Stimulated activated naive CD8-positive, alpha-beta T cell treated with anti-CD3 and anti-CD28 coated beads, Interleukin-15, amount 100 ng/mL, for 72 hours (primary cell): ENCODE measurements at regions not wholly inside any gene's neighbourhood (a gene's known extent, or its start where the extent isn't known, plus 50 kb on each side); places are given as distances from the start of the nearest gene placed in this dataset.
"Not testable (repeated sequence)": the region's sequence is repeated elsewhere in the genome, so short reads cannot be mapped to it uniquely, and the experiment has no call there.

Experiments
- ATAC-seq: fragments of 150-1000 bp; cut with Tn5 transposase; 2 replicates; pipeline ENCODE4 v1.10.0; 2021; ENCODE audit warnings: mild to moderate bottlenecking, moderate library complexity
- DNase-seq, 2 donors: peaks; one replicate each; pipeline ENCODE4 v3.0.0; 2021 to 2022
- H3K27ac Mint-ChIP-seq, 2 donors: one replicate each; pipeline ENCODE4 v1.8.0; 2022; ENCODE audit warnings: mild to moderate bottlenecking in 2 of 2, mixed read lengths in 2 of 2, moderate library complexity in 2 of 2
- H3K27me3 Mint-ChIP-seq: one replicate; pipeline ENCODE4 v1.8.0; 2022; ENCODE audit warnings: mixed read lengths
- H3K4me1 Mint-ChIP-seq: one replicate; pipeline ENCODE4 v1.8.0; 2022; ENCODE audit warnings: mild to moderate bottlenecking, mixed read lengths
- H3K4me3 Mint-ChIP-seq, 2 donors: one replicate each; pipeline ENCODE4 v1.8.0; 2022; ENCODE audit warnings: mild to moderate bottlenecking in 2 of 2, mixed read lengths in 2 of 2, moderate library complexity in 1 of 2
- H3K9me3 Mint-ChIP-seq, 2 donors: one replicate each; pipeline ENCODE4 v1.8.0; 2022; ENCODE audit warnings: mixed read lengths in 2 of 2

DNA sequence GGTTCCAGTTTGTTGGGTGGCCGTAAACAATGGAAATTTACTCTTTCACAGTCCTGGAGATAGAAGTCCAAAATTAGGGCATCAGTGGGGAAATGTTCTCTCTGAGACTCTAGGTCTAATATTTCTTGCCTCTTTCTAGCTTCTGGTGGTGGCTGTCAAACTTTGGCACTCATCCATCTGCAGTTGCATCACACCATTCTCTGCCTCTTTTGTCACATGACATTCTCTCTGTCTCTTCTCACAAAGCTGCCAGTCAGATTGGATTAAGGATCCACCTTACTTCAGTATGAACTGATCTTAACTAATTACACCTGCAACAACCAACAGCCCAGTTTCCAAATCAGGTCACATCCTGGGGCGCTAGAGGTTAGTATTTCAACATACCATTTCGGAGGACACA lies 222.9 kb upstream of the FTMT start:
- no peak overlapping the region for H3K4me3 Mint-ChIP-seq
- DNase-seq, result no peak

GRCh38 chr5:121630402-121630801 lies 221.3 kb upstream of the FTMT start:
- DNase-seq, result no peak
- no peak for ATAC-seq
- H3K9me3 Mint-ChIP-seq, result no peaks in the 10 kb centered on the region
- no peaks in the 10 kb centered on the region for H3K4me1 Mint-ChIP-seq
- H3K27me3 Mint-ChIP-seq, result no peaks in the 10 kb centered on the region
- no peak overlapping the region for H3K27ac Mint-ChIP-seq
- no peak overlapping the region for H3K4me3 Mint-ChIP-seq

More for the DNA sequence above, 222.9 kb upstream of the FTMT start:
- no peaks in the 10 kb centered on the region for H3K27me3 Mint-ChIP-seq
- no peak for ATAC-seq
- no peaks in the 10 kb centered on the region for H3K9me3 Mint-ChIP-seq
- H3K4me1 Mint-ChIP-seq, result no peaks in the 10 kb centered on the region
- no peak overlapping the region for H3K27ac Mint-ChIP-seq

DNA sequence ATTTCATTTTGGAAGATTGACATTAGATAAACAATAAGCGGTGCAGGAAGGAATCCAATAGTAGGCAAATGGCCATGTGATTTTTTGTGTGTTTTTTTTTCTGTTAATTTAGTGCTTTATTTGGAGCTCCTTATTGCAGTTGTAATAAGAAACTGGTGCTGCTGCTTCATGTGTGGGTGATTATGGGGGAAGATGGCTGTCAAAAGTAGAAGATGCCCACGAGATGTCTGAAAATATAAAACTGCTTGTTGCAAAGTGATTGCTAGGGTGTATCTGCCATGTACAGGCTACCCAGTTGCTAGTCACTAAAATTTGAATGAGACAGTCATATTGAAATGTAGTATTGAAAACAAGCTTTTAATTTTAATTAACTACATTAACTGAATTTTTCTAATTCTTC lies 216.7 kb upstream of the FTMT start:
- H3K27me3 Mint-ChIP-seq, result no peaks in the 10 kb centered on the region
- no peak for ATAC-seq

DNA sequence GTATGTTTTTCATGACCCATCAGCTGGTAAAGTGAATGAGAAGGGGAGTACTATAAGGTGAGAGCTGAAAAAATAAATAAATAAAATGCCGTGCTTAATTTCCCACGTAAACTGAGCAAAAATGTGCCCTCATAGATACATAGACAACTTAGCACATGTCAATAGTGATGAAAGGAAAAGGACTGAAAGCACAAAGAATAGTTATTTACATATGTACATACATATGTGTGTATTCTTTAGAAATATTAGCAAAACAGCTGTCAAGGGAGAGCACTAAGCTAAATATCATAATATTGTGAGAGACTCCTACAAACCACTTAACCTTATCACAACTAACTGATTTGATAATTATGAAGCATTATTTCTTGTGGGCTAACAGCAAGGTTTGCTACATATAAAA lies 213.6 kb upstream of the FTMT start:
- Mint-ChIP-seq H3K4me1 (no peaks in the 10 kb centered on the region), H3K27ac (no peak overlapping the region), H3K4me3 (no peak overlapping the region), H3K9me3 (peaks cover 8 to 20% of the 10 kb centered on the region in 2 donors), H3K27me3 (no peaks in the 10 kb centered on the region)
- ATAC-seq (no peak), DNase-seq (no peak)

More for the DNA sequence above, 216.7 kb upstream of the FTMT start:
- DNase-seq, result no peak
- Mint-ChIP-seq H3K9me3 (peaks cover 0 to 10% of the 10 kb centered on the region in 2 donors), H3K4me3 (no peak overlapping the region), H3K27ac (no peak overlapping the region), H3K4me1 (no peaks in the 10 kb centered on the region)

- H3K27me3 Mint-ChIP-seq, result no peaks in the 10 kb centered on the region
- H3K27ac Mint-ChIP-seq, result no peak overlapping the region
- no peaks in the 10 kb centered on the region for H3K4me1 Mint-ChIP-seq
- DNase-seq, result no peak
- H3K4me3 Mint-ChIP-seq, result no peak overlapping the region
- H3K9me3 Mint-ChIP-seq, result peaks cover 8 to 20% of the 10 kb centered on the region in 2 donors
- no peak for ATAC-seq
These were observed 211.4 kb upstream of the FTMT start for GRCh38 chr5:121640298-121640697.

DNA sequence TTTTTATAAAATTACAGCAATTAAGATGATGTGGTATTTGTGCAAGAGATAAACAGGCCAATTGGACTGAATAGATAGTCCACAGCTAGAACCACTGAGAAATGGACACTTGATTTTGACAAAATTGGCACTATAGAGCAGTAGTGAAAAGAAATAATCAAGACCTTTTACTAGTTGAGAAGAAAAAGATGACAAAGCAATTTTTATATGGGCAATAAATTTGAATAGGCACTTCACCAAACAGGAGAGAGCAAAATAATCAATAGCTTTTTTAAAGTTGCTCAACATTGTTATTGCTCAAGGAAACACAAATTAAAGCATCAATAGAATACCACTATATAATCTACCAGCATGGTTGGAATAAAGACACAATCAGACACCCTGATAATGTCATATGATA lies 193.5 kb upstream of the FTMT start:
- Mint-ChIP-seq H3K4me1 (no peaks in the 10 kb centered on the region), H3K27me3 (no peaks in the 10 kb centered on the region), H3K4me3 (no peak overlapping the region), H3K9me3 (peaks cover 18 to 24% of the 10 kb centered on the region in 2 donors), H3K27ac (no peak overlapping the region)
- ATAC-seq (no peak), DNase-seq (no peak)

- Mint-ChIP-seq H3K4me3 (no peak overlapping the region), H3K27ac (no peak overlapping the region), H3K4me1 (no peaks in the 10 kb centered on the region), H3K9me3 (peaks cover 18 to 41% of the 10 kb centered on the region in 2 donors), H3K27me3 (no peaks in the 10 kb centered on the region)
- ATAC-seq (no peak), DNase-seq (no peak)
These were observed 191.5 kb upstream of the FTMT start for GRCh38 chr5:121660142-121660541.

DNA sequence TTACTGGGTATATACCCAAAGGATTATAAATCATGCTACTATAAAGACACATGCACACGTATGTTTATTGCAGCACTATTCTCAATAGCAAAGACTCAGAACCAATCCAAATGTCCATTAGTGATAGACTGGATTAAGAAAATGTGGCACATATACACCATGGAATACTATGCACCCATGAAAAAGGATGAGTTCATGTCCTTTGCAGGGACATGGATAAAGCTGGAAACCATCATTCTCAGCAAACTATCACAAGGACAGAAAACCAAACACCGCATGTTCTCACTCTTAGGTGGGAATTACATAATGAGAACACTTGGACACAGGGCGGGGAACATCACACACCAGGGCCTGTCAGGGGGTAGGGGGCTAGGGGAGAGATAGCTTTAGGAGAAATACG lies 186.1 kb upstream of the FTMT start:
- H3K4me1 Mint-ChIP-seq, H3K27me3 Mint-ChIP-seq, H3K4me3 Mint-ChIP-seq, H3K27ac Mint-ChIP-seq, DNase-seq, ATAC-seq: not testable (repeated sequence)
- H3K9me3 Mint-ChIP-seq, result peaks cover 15 to 39% of the 10 kb centered on the region in 2 donors

DNA sequence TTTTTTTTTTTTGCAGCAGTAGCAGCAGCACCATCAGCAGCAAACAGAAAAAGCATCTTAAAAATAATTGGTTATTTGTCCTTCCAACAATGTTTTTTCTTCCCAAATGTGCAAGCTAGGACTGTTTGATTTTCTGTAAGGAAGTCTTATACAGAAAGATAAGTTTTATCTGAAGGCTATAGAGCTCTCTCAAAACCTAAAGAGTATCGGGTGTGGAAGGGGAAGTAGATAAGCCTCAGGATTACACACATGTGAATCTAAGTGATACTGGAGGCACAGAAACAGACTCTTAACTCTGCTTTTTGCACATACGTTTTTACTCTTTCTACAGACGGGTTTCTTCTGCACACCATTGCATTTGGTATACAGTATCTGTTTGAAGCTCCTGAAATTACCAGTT lies 184.4 kb upstream of the FTMT start:
- DNase-seq, result no peak
- ATAC-seq, result no peak
- peaks cover 5% of the 10 kb centered on the region for H3K4me1 Mint-ChIP-seq
- H3K27ac Mint-ChIP-seq, result no peak overlapping the region
- peaks cover 7 to 24% of the 10 kb centered on the region in 2 donors for H3K9me3 Mint-ChIP-seq
- H3K27me3 Mint-ChIP-seq, result no peaks in the 10 kb centered on the region
- no peak overlapping the region for H3K4me3 Mint-ChIP-seq

- peaks cover 0 to 21% of the 10 kb centered on the region in 2 donors for H3K9me3 Mint-ChIP-seq
- H3K27ac Mint-ChIP-seq, result peak overlapping the region in 1 of 2 donors; percentile 55
- DNase-seq, result no peak
- H3K4me1 Mint-ChIP-seq, result peaks cover 5% of the 10 kb centered on the region
- no peak for ATAC-seq
- no peaks in the 10 kb centered on the region for H3K27me3 Mint-ChIP-seq
- no peak overlapping the region for H3K4me3 Mint-ChIP-seq
These were observed 183.0 kb upstream of the FTMT start for GRCh38 chr5:121668635-121669034.

GRCh38 chr5:121671624-121672023 lies 180.1 kb upstream of the FTMT start:
- H3K9me3 Mint-ChIP-seq, result peaks cover 0 to 7% of the 10 kb centered on the region in 2 donors
- ATAC-seq, result no peak
- no peak overlapping the region for H3K27ac Mint-ChIP-seq
- DNase-seq, result no peak
- H3K4me3 Mint-ChIP-seq, result no peak overlapping the region
- H3K27me3 Mint-ChIP-seq, result no peaks in the 10 kb centered on the region
- H3K4me1 Mint-ChIP-seq, result peaks cover 5% of the 10 kb centered on the region

DNA sequence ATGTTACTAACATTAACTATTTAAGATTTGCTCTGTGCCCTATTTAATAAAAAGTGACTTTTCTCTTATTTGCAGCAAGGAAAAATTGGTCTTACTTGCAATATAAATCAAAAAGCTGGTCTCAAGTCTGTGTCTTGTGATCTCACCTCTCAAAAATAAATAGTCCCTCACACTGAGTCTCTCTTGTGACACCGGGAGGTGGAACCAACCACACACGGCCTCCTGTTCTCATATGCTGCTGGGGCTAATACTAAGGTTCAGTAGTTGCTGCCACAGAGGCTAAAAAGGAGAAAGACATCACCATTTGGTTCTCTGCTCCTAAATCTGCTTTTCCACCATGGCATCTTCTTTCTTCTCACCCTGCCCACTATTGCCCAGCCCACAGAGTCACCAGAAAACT lies 175.8 kb upstream of the FTMT start:
- H3K27ac Mint-ChIP-seq, result no peak overlapping the region
- DNase-seq (no peak), ATAC-seq (no peak)
- H3K27me3 Mint-ChIP-seq, result no peaks in the 10 kb centered on the region
- peaks cover 0 to 4% of the 10 kb centered on the region in 2 donors for H3K9me3 Mint-ChIP-seq
- H3K4me1 Mint-ChIP-seq, result no peaks in the 10 kb centered on the region
- H3K4me3 Mint-ChIP-seq, result no peak overlapping the region

DNA sequence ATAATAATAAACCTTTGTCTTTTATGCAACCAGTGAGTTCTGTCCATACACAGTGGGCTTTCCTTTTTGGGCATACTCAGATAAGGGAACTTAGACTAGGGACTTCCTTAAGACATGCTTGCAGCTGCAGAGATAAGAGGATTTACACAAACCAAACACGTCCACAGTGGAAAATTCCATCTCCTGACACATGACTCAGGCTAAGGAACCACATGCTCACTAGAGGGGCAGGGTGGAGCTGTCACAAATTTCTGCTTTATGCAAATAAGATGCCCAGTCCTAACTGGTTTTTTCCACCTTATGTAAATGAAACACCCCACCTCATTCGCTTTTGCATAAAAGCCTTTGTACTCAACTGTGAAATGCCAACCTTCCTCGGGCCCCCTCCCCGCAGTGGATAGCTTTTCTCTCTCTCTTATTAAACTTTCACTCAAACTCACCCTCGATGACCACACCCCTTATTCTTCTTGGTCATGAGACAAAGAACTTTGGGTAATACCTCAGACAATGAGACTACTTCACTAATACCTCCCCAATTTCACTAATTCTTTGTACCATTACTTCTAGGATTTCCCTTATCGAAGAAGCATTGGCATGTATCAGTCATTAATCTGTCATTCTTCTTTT lies 170.3 kb upstream of the FTMT start:
- Mint-ChIP-seq H3K9me3 (peaks cover 9 to 11% of the 10 kb centered on the region in 2 donors), H3K4me1 (no peaks in the 10 kb centered on the region), H3K27me3 (no peaks in the 10 kb centered on the region), H3K4me3 (no peak overlapping the region), H3K27ac (no peak overlapping the region)
- ATAC-seq, result no peak
- no peak for DNase-seq

DNA sequence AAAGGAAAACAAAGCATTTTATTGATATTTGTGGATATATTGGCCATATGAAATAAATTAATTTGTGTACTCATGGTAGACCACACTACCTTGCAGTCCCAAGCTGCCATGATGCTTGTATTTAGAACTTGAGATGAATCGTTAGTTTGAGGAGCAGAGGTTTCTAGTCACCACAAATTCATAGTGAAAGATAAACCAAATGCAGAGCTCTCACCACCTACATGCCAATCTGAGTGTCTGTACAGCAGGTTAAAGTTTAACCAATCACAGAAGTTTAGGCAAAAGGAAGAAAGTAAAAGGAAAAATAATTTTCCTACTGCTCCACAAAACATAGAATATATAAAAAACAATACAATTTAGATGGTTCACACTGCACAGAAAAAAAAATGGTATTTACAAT lies 163.6 kb upstream of the FTMT start:
- Mint-ChIP-seq H3K27ac (no peak overlapping the region), H3K9me3 (peaks cover 0 to 9% of the 10 kb centered on the region in 2 donors), H3K27me3 (no peaks in the 10 kb centered on the region), H3K4me1 (no peaks in the 10 kb centered on the region), H3K4me3 (no peak overlapping the region)
- no peak for ATAC-seq
- no peak for DNase-seq

DNA sequence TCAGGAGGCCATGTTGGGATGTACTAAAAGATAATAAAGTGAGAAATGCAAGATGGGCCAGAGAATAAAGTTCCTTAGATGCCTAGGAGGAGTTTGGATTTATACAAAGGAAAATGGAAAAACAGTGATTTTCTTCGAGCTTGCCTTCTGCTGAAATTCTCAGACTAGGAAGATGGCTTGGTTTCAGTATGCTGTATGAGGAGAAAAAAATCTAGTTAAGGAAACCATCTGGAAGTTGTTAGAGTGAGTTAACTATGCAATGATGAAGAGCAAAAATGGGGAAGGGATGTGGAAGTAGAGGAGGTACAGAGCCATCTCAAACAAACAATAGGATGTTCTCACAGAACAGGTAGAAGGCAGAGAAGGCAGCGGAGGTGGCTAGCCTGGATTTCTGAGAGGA lies 162.9 kb upstream of the FTMT start:
- Mint-ChIP-seq H3K9me3 (peaks cover 0 to 9% of the 10 kb centered on the region in 2 donors), H3K27ac (no peak overlapping the region), H3K4me3 (no peak overlapping the region), H3K4me1 (no peaks in the 10 kb centered on the region), H3K27me3 (no peaks in the 10 kb centered on the region)
- ATAC-seq (no peak), DNase-seq (no peak)

GRCh38 chr5:121691478-121691877 lies 160.2 kb upstream of the FTMT start:
- DNase-seq (no peak), ATAC-seq (no peak)
- H3K4me1 Mint-ChIP-seq, result no peaks in the 10 kb centered on the region
- H3K27me3 Mint-ChIP-seq, result no peaks in the 10 kb centered on the region
- H3K4me3 Mint-ChIP-seq, result no peak overlapping the region
- H3K9me3 Mint-ChIP-seq, result peaks cover 0 to 14% of the 10 kb centered on the region in 2 donors
- H3K27ac Mint-ChIP-seq, result no peak overlapping the region

DNA sequence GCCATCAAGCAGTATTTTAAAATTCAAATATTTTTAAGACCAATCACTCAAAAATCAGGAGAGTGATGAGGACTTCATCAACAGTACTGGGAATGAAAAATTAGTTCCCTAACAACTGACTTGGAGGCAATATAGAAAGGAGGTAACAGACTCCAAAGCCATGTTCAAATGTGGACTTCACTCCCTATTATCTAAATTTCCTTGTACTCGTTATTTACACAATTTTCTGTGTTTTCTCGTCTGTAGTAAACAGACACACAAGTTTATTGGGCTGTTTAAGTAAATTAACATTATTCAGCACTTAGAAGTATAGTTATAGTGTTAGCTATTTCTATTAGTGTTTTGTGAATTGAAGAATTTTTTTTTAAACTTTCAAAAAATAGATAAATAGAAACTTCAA lies 159.5 kb upstream of the FTMT start:
- H3K9me3 Mint-ChIP-seq, result peaks cover 0 to 14% of the 10 kb centered on the region in 2 donors
- ATAC-seq (no peak), DNase-seq (no peak)
- no peak overlapping the region for H3K4me3 Mint-ChIP-seq
- no peaks in the 10 kb centered on the region for H3K4me1 Mint-ChIP-seq
- no peak overlapping the region for H3K27ac Mint-ChIP-seq
- H3K27me3 Mint-ChIP-seq, result no peaks in the 10 kb centered on the region
